ENCODE measurements at regions not wholly inside any gene's neighbourhood (a gene's known extent, or its start where the extent isn't known, plus 50 kb on each side); places are given as distances from the start of the nearest gene placed in this dataset.

GRCh38 chr13:103573446-103573845 lies 507.2 kb upstream of the SLC10A2 start:
- TF ChIP-seq CTCF (conservative IDR thresholded peaks at IDR 0.05; ENCODE audit: low read length) (no peak), EZH2phosphoT487 (IDR thresholded peaks at IDR 0.05; ENCODE audit: borderline replicate concordance, low read depth, low read length) (no peak)

Measured in OCI-LY7 (cell line).